Ammon's horn (tissue), 1 donor: ENCODE measurements at regions not wholly inside any gene's neighbourhood (a gene's known extent, or its start where the extent isn't known, plus 50 kb on each side); places are given as distances from the start of the nearest gene placed in this dataset.

ENCODE experiments used
- DNase-seq: peaks from one replicate; pipeline ENCODE4 v3.0.0-alpha.2; 2016; ENCODE audit warnings: low spot score

GRCh38 chr3:41041462-41041861 is 157.8 kb upstream of the CTNNB1 start:
- DNase-seq, result no peak

GRCh38 chr3:41041899-41042298 is 157.4 kb upstream of the CTNNB1 start:
- no peak for DNase-seq

GRCh38 chr3:41044523-41044922 is 154.8 kb upstream of the CTNNB1 start:
- DNase-seq, result no peak

- DNase-seq, result no peak
Measured at GRCh38 chr3:41045491-41045890, 153.8 kb upstream of the CTNNB1 start.

- DNase-seq, result no peak
Measured at GRCh38 chr3:41050144-41050543, 149.2 kb upstream of the CTNNB1 start.

- DNase-seq, result no peak
Measured at GRCh38 chr3:41053220-41053619, 146.1 kb upstream of the CTNNB1 start.

GRCh38 chr3:41060106-41060505 is 139.2 kb upstream of the CTNNB1 start:
- no peak for DNase-seq

- DNase-seq, result no peak
Measured at GRCh38 chr3:41064070-41064469, 135.2 kb upstream of the CTNNB1 start.

GRCh38 chr3:41064526-41064925 is 134.8 kb upstream of the CTNNB1 start:
- DNase-seq, result no peak

GRCh38 chr3:41065340-41065739 is 134.0 kb upstream of the CTNNB1 start:
- DNase-seq, result no peak

- no peak for DNase-seq
Measured at GRCh38 chr3:41073190-41073589, 126.1 kb upstream of the CTNNB1 start.

GRCh38 chr3:41075975-41076374 is 123.3 kb upstream of the CTNNB1 start:
- DNase-seq, result no peak

- DNase-seq, result no peak
Measured at GRCh38 chr3:41076399-41076798, 122.9 kb upstream of the CTNNB1 start.

- DNase-seq, result no peak
Measured at GRCh38 chr3:41080141-41080540, 119.2 kb upstream of the CTNNB1 start.

GRCh38 chr3:41088882-41089281 is 110.4 kb upstream of the CTNNB1 start:
- DNase-seq, result no peak

- DNase-seq, result no peak
Measured at GRCh38 chr3:41089566-41089965, 109.7 kb upstream of the CTNNB1 start.

GRCh38 chr3:41092844-41093243 is 106.5 kb upstream of the CTNNB1 start:
- no peak for DNase-seq

- no peak for DNase-seq
Measured at GRCh38 chr3:41093476-41093875, 105.8 kb upstream of the CTNNB1 start.

- DNase-seq, result no peak
Measured at GRCh38 chr3:41094351-41094750, 105.0 kb upstream of the CTNNB1 start.

- DNase-seq, result no peak
Measured at GRCh38 chr3:41095702-41096101, 103.6 kb upstream of the CTNNB1 start.

GRCh38 chr3:41097896-41098496 is 101.3 kb upstream of the CTNNB1 start:
- DNase-seq, result no peak

- DNase-seq, result no peak
Measured at GRCh38 chr3:41101231-41101630, 98.1 kb upstream of the CTNNB1 start.

GRCh38 chr3:41102053-41102556 is 97.2 kb upstream of the CTNNB1 start:
- DNase-seq, result no peak

- DNase-seq, result no peak
Measured at GRCh38 chr3:41102750-41103149, 96.6 kb upstream of the CTNNB1 start.
